Spleen (tissue), 11 donors: ENCODE measurements at regions not wholly inside any gene's neighbourhood (a gene's known extent, or its start where the extent isn't known, plus 50 kb on each side); places are given as distances from the start of the nearest gene placed in this dataset.

ENCODE experiments used
- DNase-seq: peaks from one replicate; pipeline ENCODE4 v3.0.0-alpha.2; 2020
- H3K27ac ChIP-seq, 8 donors: fragments of 200-600 bp; sonication (generic) in 7 of 8; 1 replicate in 4 of 8; 2 replicates in 4 of 8; pipeline versions ENCODE4 v1.5.0 to v1.8.0; 2016 to 2021; ENCODE audit warnings: inconsistent platforms in 4 of 8, mild to moderate bottlenecking in 4 of 8, moderate library complexity in 1 of 8
- H3K27me3 ChIP-seq, 7 donors: fragments of 200-600 bp; sonication (generic) in 6 of 7; replicated peaks in 1 of 7; 1 replicate in 4 of 7; 2 replicates in 3 of 7; pipeline versions ENCODE4 v1.5.0 to v1.8.0; 2016 to 2021; ENCODE audit warnings: inconsistent platforms in 3 of 7, mild to moderate bottlenecking in 1 of 7
- H3K36me3 ChIP-seq, 6 donors: fragments of 200-600 bp; sonication (generic) in 5 of 6; 1 replicate in 4 of 6; 2 replicates in 2 of 6; pipeline versions ENCODE4 v1.5.0 to v1.8.0; 2016 to 2021; ENCODE audit warnings: inconsistent platforms in 2 of 6
- H3K4me1 ChIP-seq, 6 donors: fragments of 200-600 bp; sonication (generic) in 5 of 6; 1 replicate in 3 of 6; 2 replicates in 3 of 6; pipeline versions ENCODE4 v1.5.0 to v1.8.0; 2016 to 2021; ENCODE audit warnings: inconsistent platforms in 3 of 6
- H3K4me3 ChIP-seq, 8 donors: fragments of 200-600 bp; sonication (generic) in 7 of 8; 1 replicate in 4 of 8; 2 replicates in 4 of 8; pipeline versions ENCODE4 v1.5.0 to v1.8.0; 2016 to 2021; ENCODE audit warnings: inconsistent platforms in 4 of 8, mild to moderate bottlenecking in 4 of 8, moderate library complexity in 2 of 8
- H3K9me3 ChIP-seq, 8 donors: fragments of 200-600 bp; sonication (generic) in 7 of 8; 1 replicate in 4 of 8; 2 replicates in 4 of 8; pipeline versions ENCODE4 v1.5.0 to v1.8.0; 2016 to 2021; ENCODE audit warnings: inconsistent platforms in 4 of 8
- POLR2A ChIP-seq, 3 donors: fragments of 450-650 bp; IDR thresholded peaks; one replicate each; pipeline ENCODE4 v1.5.1; 2017; ENCODE audit warnings: antibody characterized with exemption in 3 of 3, mild to moderate bottlenecking in 1 of 3
- POLR2AphosphoS5 ChIP-seq, 3 donors: sonication (generic); formaldehyde crosslinking; IDR thresholded peaks; one replicate each; pipeline ENCODE4 v1.5.1; 2017; ENCODE audit warnings: antibody characterized with exemption in 3 of 3
- WGBS, 5 donors: extraction: QIAGEN DNeasy Blood & Tissue Kit in 3 of 5; methylation state at CpG; one replicate each; pipeline versions ENCODE4 v1.1.5 to v1.1.7; 2013 to 2018; 5-methylcytosine and 5-hydroxymethylcytosine counted together
- intact Hi-C: fragments of 100-400 bp; cut with DNase I; formaldehyde crosslinking; loops from one replicate; pipeline ENCODE4 v1.15.0; 2023; ENCODE audit warnings: low total_unique reads
- TF ChIP-seq, protein P1 (sequence below), 11 experiments: fragments of 200-600 bp in 7 of 11; fragments of 450-650 bp in 4 of 11; sonication (generic) in 4 of 11; IDR thresholded peaks in 8 of 11; conservative IDR thresholded peaks in 3 of 11; 1 replicate in 7 of 11; 2 replicates in 4 of 11; pipeline versions ENCODE4 v1.4.0 to v1.8.0; 2016 to 2021; ENCODE audit warnings: antibody characterized with exemption in 11 of 11, inconsistent platforms in 4 of 11, mild to moderate bottlenecking in 1 of 11
- donor health status: healthy with polysubstance abuse.
- donor health status: DM: no; HTN: no; CAD: no; lungs with moderate emphysema.
- donor health status: DM: no; HTN: no; CAD: no.
- donor health status: Bipolar disorder and iron deficiency.
- donor health status: healthy.
- donor health status: DM: no; HTN: no; CAD: no.
- donor health status: DM: yes; HTN: yes; CAD: no.

DNA sequence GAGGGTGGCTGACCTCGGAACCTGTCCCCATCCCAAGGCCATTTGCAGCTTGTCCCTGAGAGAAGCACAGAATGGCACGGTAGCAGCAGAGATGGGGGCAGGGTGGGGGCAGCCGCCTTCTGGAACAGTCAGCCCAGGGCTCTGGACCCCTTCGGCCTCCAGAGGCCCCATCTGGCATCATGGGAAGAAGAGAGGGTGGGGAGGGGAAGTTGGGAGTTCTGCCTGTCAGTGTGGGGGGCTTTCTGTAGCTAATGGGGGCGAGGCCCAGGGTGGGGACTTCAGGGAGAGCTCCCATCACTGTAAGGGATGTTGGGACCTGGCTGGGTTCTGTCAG is 62.9 kb upstream of the ADRA2C start:
- intact Hi-C loops: no loop called here
- TF ChIP-seq, protein P1, sequence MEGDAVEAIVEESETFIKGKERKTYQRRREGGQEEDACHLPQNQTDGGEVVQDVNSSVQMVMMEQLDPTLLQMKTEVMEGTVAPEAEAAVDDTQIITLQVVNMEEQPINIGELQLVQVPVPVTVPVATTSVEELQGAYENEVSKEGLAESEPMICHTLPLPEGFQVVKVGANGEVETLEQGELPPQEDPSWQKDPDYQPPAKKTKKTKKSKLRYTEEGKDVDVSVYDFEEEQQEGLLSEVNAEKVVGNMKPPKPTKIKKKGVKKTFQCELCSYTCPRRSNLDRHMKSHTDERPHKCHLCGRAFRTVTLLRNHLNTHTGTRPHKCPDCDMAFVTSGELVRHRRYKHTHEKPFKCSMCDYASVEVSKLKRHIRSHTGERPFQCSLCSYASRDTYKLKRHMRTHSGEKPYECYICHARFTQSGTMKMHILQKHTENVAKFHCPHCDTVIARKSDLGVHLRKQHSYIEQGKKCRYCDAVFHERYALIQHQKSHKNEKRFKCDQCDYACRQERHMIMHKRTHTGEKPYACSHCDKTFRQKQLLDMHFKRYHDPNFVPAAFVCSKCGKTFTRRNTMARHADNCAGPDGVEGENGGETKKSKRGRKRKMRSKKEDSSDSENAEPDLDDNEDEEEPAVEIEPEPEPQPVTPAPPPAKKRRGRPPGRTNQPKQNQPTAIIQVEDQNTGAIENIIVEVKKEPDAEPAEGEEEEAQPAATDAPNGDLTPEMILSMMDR (IDR thresholded peaks at IDR 0.05 in 8 of 11, conservative IDR thresholded peaks at IDR 0.05 in 3 of 11): no peak
- TF ChIP-seq POLR2AphosphoS5 (IDR thresholded peaks at IDR 0.05) (no peak), POLR2A (IDR thresholded peaks at IDR 0.05) (no peak)
- WGBS, 5 donors: 47 to 57% (median 53%) methylated on average over 4 to 5 of the region's 5 CpGs
- Histone ChIP-seq H3K36me3 (no peaks in the 10 kb centered on the region), H3K27me3 (peaks cover 0 to 90% (median 20%) of the 10 kb centered on the region in 7 donors), H3K4me3 (no peak overlapping the region), H3K9me3 (peaks cover 0 to 1% (median 0%) of the 10 kb centered on the region in 8 donors), H3K27ac (no peak overlapping the region), H3K4me1 (peaks cover 0 to 9% (median 0%) of the 10 kb centered on the region in 6 donors)
- DNase-seq: no peak

GRCh38 chr4:3702561-3703221 is 63.5 kb upstream of the ADRA2C start:
- intact Hi-C loops: no loop called here
- TF ChIP-seq POLR2AphosphoS5 (IDR thresholded peaks at IDR 0.05) (no peak), POLR2A (IDR thresholded peaks at IDR 0.05) (no peak)
- TF ChIP-seq, protein P1 (IDR thresholded peaks at IDR 0.05 in 8 of 11, conservative IDR thresholded peaks at IDR 0.05 in 3 of 11): no peak
- Histone ChIP-seq H3K9me3 (peaks cover 0 to 7% (median 4%) of the 10 kb centered on the region in 8 donors), H3K4me3 (no peak overlapping the region), H3K27me3 (peaks cover 0 to 90% (median 20%) of the 10 kb centered on the region in 7 donors), H3K4me1 (peaks cover 0 to 3% (median 0%) of the 10 kb centered on the region in 6 donors), H3K27ac (no peak overlapping the region), H3K36me3 (no peaks in the 10 kb centered on the region)
- DNase-seq: peak; percentile 49
- WGBS, 5 donors: 56 to 75% (median 67%) methylated on average over 27 to 31 of the region's 31 CpGs

DNA sequence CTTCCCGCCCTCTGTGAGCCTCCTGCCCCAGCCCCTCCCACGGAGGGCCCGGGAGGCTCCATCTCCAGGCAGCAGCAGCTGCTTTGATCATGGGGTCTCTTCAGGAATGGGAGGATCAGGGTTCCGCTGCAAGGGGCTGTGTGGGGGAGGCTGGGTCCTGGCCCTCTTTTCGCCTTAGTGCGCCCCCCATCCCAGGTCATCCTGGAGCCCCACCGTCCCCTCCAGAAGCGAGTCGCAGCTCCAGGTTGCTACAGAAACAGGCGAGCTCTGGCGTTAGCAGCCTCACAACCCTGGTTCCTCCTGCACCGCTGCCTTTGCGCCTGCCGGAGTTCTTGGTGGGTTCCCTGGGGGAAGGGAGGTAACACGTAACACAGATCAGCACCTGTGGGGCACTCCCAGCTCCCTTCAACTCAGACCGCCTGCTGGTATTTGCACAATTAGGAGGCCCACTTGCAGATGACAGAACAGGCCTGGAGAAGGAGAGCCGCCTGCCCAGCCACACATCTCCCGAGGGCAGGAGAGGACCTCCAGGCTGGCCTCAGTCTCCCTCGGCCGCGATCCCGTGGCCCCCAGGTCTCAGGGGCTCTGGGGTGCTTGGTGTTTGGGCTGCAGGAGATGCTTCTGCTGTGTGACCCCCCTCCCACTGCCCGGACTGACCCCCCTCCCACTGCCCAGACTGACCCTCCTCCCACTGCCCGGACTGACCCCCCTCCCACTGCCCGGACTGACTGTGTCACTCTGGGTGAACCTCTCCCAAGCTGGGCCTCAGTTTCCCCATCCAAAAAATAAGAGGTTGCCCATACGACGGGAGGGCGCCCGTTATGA is 64.2 kb upstream of the ADRA2C start:
- H3K27me3 ChIP-seq: peaks cover 0 to 84% (median 20%) of the 10 kb centered on the region in 7 donors
- no peaks in the 10 kb centered on the region for H3K4me1 ChIP-seq
- no peak overlapping the region for H3K4me3 ChIP-seq
- no peaks in the 10 kb centered on the region for H3K36me3 ChIP-seq
- TF ChIP-seq, protein P1 (IDR thresholded peaks at IDR 0.05 in 8 of 11, conservative IDR thresholded peaks at IDR 0.05 in 3 of 11): no peak
- TF ChIP-seq POLR2AphosphoS5 (IDR thresholded peaks at IDR 0.05): no peak
- TF ChIP-seq POLR2A (IDR thresholded peaks at IDR 0.05): no peak
- 63 to 89% (median 65%) methylated on average over 16 to 29 of the region's 29 CpGs for WGBS, 5 donors
- peak; percentile 55 for DNase-seq
- H3K27ac ChIP-seq: no peak overlapping the region
- intact Hi-C loops: no loop called here
- H3K9me3 ChIP-seq: peaks cover 0 to 13% (median 11%) of the 10 kb centered on the region in 8 donors

- Histone ChIP-seq H3K36me3 (no peaks in the 10 kb centered on the region), H3K9me3 (peaks cover 0 to 20% (median 17%) of the 10 kb centered on the region in 8 donors), H3K27ac (no peak overlapping the region), H3K4me3 (no peak overlapping the region), H3K27me3 (peaks cover 0 to 81% (median 20%) of the 10 kb centered on the region in 7 donors), H3K4me1 (no peaks in the 10 kb centered on the region)
- DNase-seq: peak; percentile 56
- WGBS, 5 donors: 49 to 69% (median 63%) methylated on average over 7 to 12 of the region's 12 CpGs
- TF ChIP-seq POLR2A (IDR thresholded peaks at IDR 0.05) (no peak), POLR2AphosphoS5 (IDR thresholded peaks at IDR 0.05) (no peak)
- TF ChIP-seq, protein P1 (IDR thresholded peaks at IDR 0.05 in 8 of 11, conservative IDR thresholded peaks at IDR 0.05 in 3 of 11): no peak
- intact Hi-C loops: no loop called here
These were observed 64.9 kb upstream of the ADRA2C start for GRCh38 chr4:3701271-3701734.
